Heart left ventricle (tissue), 13 donors: ENCODE measurements at regions not wholly inside any gene's neighbourhood (a gene's known extent, or its start where the extent isn't known, plus 50 kb on each side); places are given as distances from the start of the nearest gene placed in this dataset.

Experiments
- CTCF ChIP-seq, 12 donors: fragments of 200-600 bp; sonication (generic) in 4 of 12; IDR thresholded peaks; one replicate each; pipeline versions ENCODE4 v1.5.0 to v1.8.0; 2018 to 2022; ENCODE audit warnings: antibody characterized with exemption in 12 of 12, mild to moderate bottlenecking in 5 of 12
- POLR2A ChIP-seq, 2 donors: fragments of 450-650 bp; IDR thresholded peaks; one replicate each; pipeline ENCODE4 v1.6.1; 2017; ENCODE audit warnings: antibody characterized with exemption in 2 of 2, mild to moderate bottlenecking in 2 of 2, moderate library complexity in 2 of 2
- donor health status: ischemic (EF 13 %, LVEDD 7.1; RV severe dilation, severe dysfunction).
- donor health status: DM: no; HTN: yes; CAD: no.
- donor health status: DM: no; HTN: no; CAD: no.
- donor health status: ischemic (EF 25% LVEDD 6.9; RV normal size, moderate dysfunction).
- donor health status: ischemic (EF 25% LVEDD 5.7; RV mildly dilated, moderate dysfunction).
- donor health status: ischemic (EF 35%, LVEDD 5.7; RV mildly dilated, moderate dysfunction).
- donor health status: nonischemic (EF 11% LVEDD 7.7; RV severe dilation, severe dysfunction).
- donor health status: DM: yes; HTN: yes; CAD: no.
- donor health status: PGD.
- donor health status: ischemic (EF 29% LVEDD 5.4; RV normal size, mild dysfunction).
- donor health status: nonischemic (EF 23%, LVEDD 6.1; RV moderate dilation, normal function).

- TF ChIP-seq CTCF (IDR thresholded peaks at IDR 0.05) (no peak), POLR2A (IDR thresholded peaks at IDR 0.05) (no peak)
Measured at GRCh38 chr2:215879977-215880940, 133.1 kb downstream of the MREG start.
